ENCODE measurements at regions not wholly inside any gene's neighbourhood (a gene's known extent, or its start where the extent isn't known, plus 50 kb on each side); places are given as distances from the start of the nearest gene placed in this dataset.

DNA sequence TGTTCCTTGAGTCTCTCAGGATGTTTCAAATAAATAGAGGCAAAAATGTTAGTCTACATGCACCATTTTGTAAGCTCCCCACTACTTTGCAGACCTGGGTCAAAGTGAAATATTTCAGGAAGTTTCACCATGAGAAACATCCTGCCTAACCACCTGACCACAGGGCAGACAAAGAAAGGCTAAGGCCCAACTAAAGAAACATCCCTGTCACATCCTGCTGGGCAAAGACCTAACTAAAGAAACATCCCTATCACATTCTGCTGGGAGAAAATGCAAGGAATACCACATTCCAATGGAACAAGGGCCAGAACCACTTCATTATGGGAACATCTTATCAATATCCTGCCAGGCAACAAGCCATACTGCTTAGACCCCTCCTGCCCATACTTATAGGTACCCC lies 1303.4 kb downstream of the TECRL start:
- TF ChIP-seq, protein P1, sequence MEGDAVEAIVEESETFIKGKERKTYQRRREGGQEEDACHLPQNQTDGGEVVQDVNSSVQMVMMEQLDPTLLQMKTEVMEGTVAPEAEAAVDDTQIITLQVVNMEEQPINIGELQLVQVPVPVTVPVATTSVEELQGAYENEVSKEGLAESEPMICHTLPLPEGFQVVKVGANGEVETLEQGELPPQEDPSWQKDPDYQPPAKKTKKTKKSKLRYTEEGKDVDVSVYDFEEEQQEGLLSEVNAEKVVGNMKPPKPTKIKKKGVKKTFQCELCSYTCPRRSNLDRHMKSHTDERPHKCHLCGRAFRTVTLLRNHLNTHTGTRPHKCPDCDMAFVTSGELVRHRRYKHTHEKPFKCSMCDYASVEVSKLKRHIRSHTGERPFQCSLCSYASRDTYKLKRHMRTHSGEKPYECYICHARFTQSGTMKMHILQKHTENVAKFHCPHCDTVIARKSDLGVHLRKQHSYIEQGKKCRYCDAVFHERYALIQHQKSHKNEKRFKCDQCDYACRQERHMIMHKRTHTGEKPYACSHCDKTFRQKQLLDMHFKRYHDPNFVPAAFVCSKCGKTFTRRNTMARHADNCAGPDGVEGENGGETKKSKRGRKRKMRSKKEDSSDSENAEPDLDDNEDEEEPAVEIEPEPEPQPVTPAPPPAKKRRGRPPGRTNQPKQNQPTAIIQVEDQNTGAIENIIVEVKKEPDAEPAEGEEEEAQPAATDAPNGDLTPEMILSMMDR (IDR thresholded peaks at IDR 0.05 in 8 of 11, conservative IDR thresholded peaks at IDR 0.05 in 3 of 11) = no peak
- TF ChIP-seq POLR2AphosphoS5 (IDR thresholded peaks at IDR 0.05) (no peak), POLR2A (IDR thresholded peaks at IDR 0.05) (no peak)
